PC-3 (cell line): ENCODE measurements at regions not wholly inside any gene's neighbourhood (a gene's known extent, or its start where the extent isn't known, plus 50 kb on each side); places are given as distances from the start of the nearest gene placed in this dataset.

Experiments used
- ATAC-seq: fragments of 200-7000 bp; cut with Tn5 transposase; 2 replicates; pipeline ENCODE4 v1.9.1; 2020; ENCODE audit warnings: mild to moderate bottlenecking, moderate library complexity
- BruUV-seq: library from RNA; stranded (reverse); fragments of 400-500 nt; replicated peaks from 2 replicates; lab custom pipeline; 2021; lab: Mats Ljungman, UMichigan
- CTCF ChIA-PET: fragments of 300-600 bp; sonication (Branson Sonifier 250); formaldehyde crosslinking; loops from one replicate; lab custom pipeline; 2022; ENCODE audit warnings: antibody characterized with exemption; lab: Charles Lee
- POLR2A ChIA-PET: fragments of 300-600 bp; sonication (Branson Sonifier 250); formaldehyde crosslinking; loops from one replicate; lab custom pipeline; 2022; ENCODE audit warnings: antibody characterized with exemption; ENCODE audit not compliant: unreplicated experiment; lab: Charles Lee
- DNase-seq: peaks from one replicate; pipeline ENCODE4 v3.0.0-alpha.2; 2015
- H2AFZ ChIP-seq: fragments of 300-600 bp; sonication (generic); 2 replicates; pipeline ENCODE4 v1.6.0; 2016; ENCODE audit warnings: antibody characterized with exemption, low read length
- H3F3A ChIP-seq: fragments of 300-600 bp; sonication (generic); one replicate; pipeline ENCODE4 v1.6.0; 2017; ENCODE audit warnings: antibody characterized with exemption, low read length, control low read depth, mild to moderate bottlenecking; ENCODE audit not compliant: unreplicated experiment
- H3K27ac ChIP-seq: fragments of 300-600 bp; sonication (generic); 2 replicates; pipeline ENCODE4 v1.5.1; 2016; ENCODE audit warnings: mild to moderate bottlenecking, low read length
- H3K27me3 ChIP-seq: fragments of 300-600 bp; sonication (generic); 2 replicates; pipeline ENCODE4 v1.6.1; 2016; ENCODE audit warnings: low read length, mixed read lengths
- H3K36me3 ChIP-seq: fragments of 300-600 bp; sonication (generic); 2 replicates; pipeline ENCODE4 v1.6.1; 2016; ENCODE audit warnings: low read depth, mixed run types, low read length, mixed read lengths
- H3K4me1 ChIP-seq: fragments of 300-600 bp; sonication (generic); 2 replicates; pipeline ENCODE4 v1.5.1; 2016; ENCODE audit warnings: low read length; ENCODE audit not compliant: insufficient read depth
- H3K4me2 ChIP-seq: fragments of 300-600 bp; sonication (generic); 2 replicates; pipeline ENCODE4 v1.6.0; 2016; ENCODE audit warnings: low read length
- H3K4me3 ChIP-seq: fragments of 300-600 bp; sonication (generic); 2 replicates; pipeline ENCODE4 v1.5.1; 2016; ENCODE audit warnings: mild to moderate bottlenecking, low read length, mixed read lengths
- H3K79me2 ChIP-seq: fragments of 300-600 bp; sonication (generic); 2 replicates; pipeline ENCODE4 v1.6.1; 2017; ENCODE audit warnings: low read length, mixed read lengths
- H3K9ac ChIP-seq: fragments of 300-600 bp; sonication (generic); 2 replicates; pipeline ENCODE4 v1.6.0; 2016; ENCODE audit warnings: mild to moderate bottlenecking, low read length
- H3K9me2 ChIP-seq: fragments of 300-600 bp; sonication (generic); replicated peaks from 2 replicates; pipeline ENCODE4 v1.6.1; 2016; ENCODE audit warnings: mixed run types, low read length, mixed read lengths
- H3K9me3 ChIP-seq: fragments of 300-600 bp; sonication (generic); 2 replicates; pipeline ENCODE4 v1.6.1; 2016; ENCODE audit warnings: low read length, mixed read lengths
- H4K20me1 ChIP-seq: fragments of 300-600 bp; sonication (generic); 2 replicates; pipeline ENCODE4 v1.6.1; 2016; ENCODE audit warnings: low read length, mixed read lengths
- CTCF ChIP-seq: fragments of 300-600 bp; sonication (generic); conservative IDR thresholded peaks from 2 replicates; pipeline ENCODE4 v1.5.1; 2017; ENCODE audit warnings: antibody characterized with exemption, low read depth, mild to moderate bottlenecking, low read length
- EZH2 ChIP-seq: fragments of 300-600 bp; sonication (generic); IDR thresholded peaks from one replicate; pipeline ENCODE4 v1.6.1; 2017; ENCODE audit warnings: antibody characterized with exemption, mild to moderate bottlenecking, low read length; ENCODE audit not compliant: unreplicated experiment
- EZH2phosphoT487 ChIP-seq: fragments of 300-600 bp; sonication (generic); IDR thresholded peaks from 2 replicates; pipeline ENCODE4 v1.6.1; 2018; ENCODE audit warnings: mild to moderate bottlenecking, antibody characterized with exemption, low read length, borderline replicate concordance
- intact Hi-C: fragments of 100-400 bp; cut with micrococcal nuclease; formaldehyde crosslinking; loops from 2 replicates; pipeline ENCODE4 v1.9.0; 2023

DNA sequence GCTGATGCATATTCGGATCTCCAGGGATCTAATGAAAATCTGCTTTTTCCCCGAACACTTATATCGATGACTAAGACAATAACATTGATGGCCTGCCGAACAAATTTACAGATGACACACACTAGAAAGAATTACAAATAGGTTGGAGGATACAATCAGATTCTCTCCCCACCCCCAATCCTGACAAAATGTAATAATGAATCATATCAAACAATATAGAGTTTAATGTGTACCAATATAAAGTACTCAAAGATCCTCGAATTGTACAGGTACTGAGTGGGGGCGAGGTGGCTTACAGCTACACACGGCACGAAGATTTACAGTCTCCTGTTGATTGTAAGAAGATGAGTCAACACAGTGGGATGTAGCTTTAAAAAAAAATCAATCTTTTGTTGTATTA is 182.7 kb upstream of the MKLN1 start:
- H3K79me2 ChIP-seq = no peaks in the 10 kb centered on the region
- H3K27ac ChIP-seq = peak overlapping the region; percentile 97
- POLR2A ChIA-PET = interaction anchor here (0.6 to 0.9 kb wide), 4 partner anchors 19 to 373 kb away, joined by 3 to 8 read pairs (median 6); no protein-coding TSS in a partner anchor
- intact Hi-C loops = loop anchor here (1.0 kb wide), 2 partner anchors 19 to 35 kb away; no protein-coding TSS in a partner anchor
- BruUV-seq = no TSS peak
- H3K4me2 ChIP-seq = peak overlapping the region; percentile 77
- no peaks in the 10 kb centered on the region for H3K9me3 ChIP-seq
- H2AFZ ChIP-seq = no peak overlapping the region
- no peaks in the 10 kb centered on the region for H3K27me3 ChIP-seq
- H3K36me3 ChIP-seq = no peaks in the 10 kb centered on the region
- H3K9me2 ChIP-seq = no peaks in the 10 kb centered on the region
- no peak for TF ChIP-seq EZH2phosphoT487
- TF ChIP-seq EZH2 = no peak
- no peak for TF ChIP-seq CTCF
- peak; percentile 87 for DNase-seq
- CTCF ChIA-PET = no interaction called here
- H3K9ac ChIP-seq = peak overlapping the region; percentile 73
- H3K4me3 ChIP-seq = peak overlapping the region; percentile 39; the same call in 1 of the 2 replicates
- no peaks in the 10 kb centered on the region for H4K20me1 ChIP-seq
- peak; percentile 93 for ATAC-seq
- H3F3A ChIP-seq = no peaks in the 10 kb centered on the region
- H3K4me1 ChIP-seq = peaks cover 17% of the 10 kb centered on the region

GRCh38 chr7:131145770-131146169 is 181.9 kb upstream of the MKLN1 start:
- Histone ChIP-seq H3K79me2 (no peaks in the 10 kb centered on the region), H3K4me3 (peak overlapping the region; percentile 39; the same call in 1 of the 2 replicates), H3K27me3 (no peaks in the 10 kb centered on the region), H3K9me2 (no peaks in the 10 kb centered on the region), H3K4me2 (peak overlapping the region; percentile 77), H3K9ac (peak overlapping the region; percentile 73), H3K36me3 (no peaks in the 10 kb centered on the region), H2AFZ (no peak overlapping the region), H3K27ac (peak overlapping the region; percentile 97), H3K9me3 (no peaks in the 10 kb centered on the region), H3F3A (no peaks in the 10 kb centered on the region), H3K4me1 (peaks cover 17% of the 10 kb centered on the region), H4K20me1 (no peaks in the 10 kb centered on the region)
- intact Hi-C loops = loop anchor here (1.0 kb wide), 2 partner anchors 19 to 35 kb away; no protein-coding TSS in a partner anchor
- peak; percentile 80 for ATAC-seq
- no TSS peak for BruUV-seq
- CTCF ChIA-PET = no interaction called here
- DNase-seq = peak; percentile 71
- POLR2A ChIA-PET = interaction anchor here (0.6 to 0.9 kb wide), 3 partner anchors 18 to 39 kb away, joined by 3 to 8 read pairs (median 8); no protein-coding TSS in a partner anchor
- TF ChIP-seq CTCF (no peak), EZH2phosphoT487 (no peak), EZH2 (no peak)

DNA sequence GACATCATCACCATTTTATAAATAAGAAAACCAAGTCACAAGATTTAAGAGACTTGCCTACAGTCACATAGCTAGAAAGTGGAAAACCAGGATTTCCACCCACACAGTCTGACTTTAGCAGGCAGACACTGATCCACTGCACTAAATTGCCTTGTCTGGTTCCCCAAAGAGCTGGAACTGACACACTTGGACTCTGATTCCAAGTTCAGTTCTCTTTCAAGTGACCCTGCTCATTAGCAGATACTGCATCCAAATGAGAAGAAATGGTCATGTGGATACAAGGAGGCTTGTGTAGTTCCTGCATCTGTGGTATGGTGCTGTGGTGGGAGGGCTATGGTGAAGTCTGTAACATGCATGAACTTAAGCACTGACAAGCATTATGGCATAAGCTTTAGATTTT is 180.1 kb upstream of the MKLN1 start:
- Histone ChIP-seq H4K20me1 (no peaks in the 10 kb centered on the region), H3K27ac (no peak overlapping the region), H3F3A (no peaks in the 10 kb centered on the region), H3K9ac (no peak overlapping the region), H3K9me2 (no peaks in the 10 kb centered on the region), H3K36me3 (no peaks in the 10 kb centered on the region), H3K4me2 (no peak overlapping the region), H3K79me2 (no peaks in the 10 kb centered on the region), H3K4me1 (peaks cover 17% of the 10 kb centered on the region), H3K4me3 (no peak overlapping the region), H2AFZ (no peak overlapping the region), H3K9me3 (no peaks in the 10 kb centered on the region), H3K27me3 (no peaks in the 10 kb centered on the region)
- BruUV-seq = no TSS peak
- no peak for ATAC-seq
- DNase-seq = no peak
- ChIA-PET POLR2A (interaction anchor here (0.6 kb wide), 1 partner anchor 140 kb away, joined by 5 read pairs; no protein-coding TSS in a partner anchor), CTCF (no interaction called here)
- intact Hi-C loops = no loop called here
- TF ChIP-seq EZH2phosphoT487 = no peak
- TF ChIP-seq CTCF = no peak
- no peak for TF ChIP-seq EZH2
